ENCODE measurements at regions not wholly inside any gene's neighbourhood (a gene's known extent, or its start where the extent isn't known, plus 50 kb on each side); places are given as distances from the start of the nearest gene placed in this dataset.

GRCh38 chrX:130560544-130560943, 158.8 kb downstream of the RBMX2 start:
- TF ChIP-seq CTCF (IDR thresholded peaks at IDR 0.05) (no peak), EZH2 (IDR thresholded peaks at IDR 0.05) (no peak), EZH2phosphoT487 (IDR thresholded peaks at IDR 0.05) (no peak)
